ENCODE measurements at regions not wholly inside any gene's neighbourhood (a gene's known extent, or its start where the extent isn't known, plus 50 kb on each side); places are given as distances from the start of the nearest gene placed in this dataset.

DNA sequence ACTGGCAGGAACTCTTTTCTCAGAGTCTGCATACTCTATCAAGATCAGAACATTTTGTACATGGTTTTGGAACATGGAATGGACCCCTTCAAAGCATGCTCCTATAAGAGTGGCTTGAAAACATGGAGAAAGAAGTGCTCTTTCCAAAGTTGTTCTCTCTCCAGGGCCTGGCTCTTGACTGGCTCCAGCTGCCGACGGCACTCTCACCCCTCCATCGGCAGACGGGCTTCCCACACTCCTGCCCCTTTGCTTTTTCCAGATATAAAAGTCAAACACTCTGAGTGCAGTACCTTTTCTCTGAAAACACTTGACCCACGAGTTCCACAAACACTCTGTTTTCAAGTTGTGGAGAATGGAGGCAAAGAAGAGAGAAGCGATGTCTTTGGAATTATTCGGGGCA lies 72.5 kb upstream of the ONECUT1 start:
- H3K27me3 Mint-ChIP-seq (ENCODE audit: insufficient read depth), result no peaks in the 10 kb centered on the region; the same call in 1 of the 2 replicates
- H3K36me3 Mint-ChIP-seq (ENCODE audit: low read depth), result no peaks in the 10 kb centered on the region
- no peaks in the 10 kb centered on the region for H3K4me1 Mint-ChIP-seq (ENCODE audit: low read depth)
- no peak for DNase-seq
- no peak for TF ChIP-seq CTCF (IDR thresholded peaks at IDR 0.05)
- no peak overlapping the region for H3K27ac Mint-ChIP-seq
- peaks cover 24% of the 10 kb centered on the region for H3K9me3 Mint-ChIP-seq
- no peak overlapping the region for H3K4me3 Mint-ChIP-seq

DNA sequence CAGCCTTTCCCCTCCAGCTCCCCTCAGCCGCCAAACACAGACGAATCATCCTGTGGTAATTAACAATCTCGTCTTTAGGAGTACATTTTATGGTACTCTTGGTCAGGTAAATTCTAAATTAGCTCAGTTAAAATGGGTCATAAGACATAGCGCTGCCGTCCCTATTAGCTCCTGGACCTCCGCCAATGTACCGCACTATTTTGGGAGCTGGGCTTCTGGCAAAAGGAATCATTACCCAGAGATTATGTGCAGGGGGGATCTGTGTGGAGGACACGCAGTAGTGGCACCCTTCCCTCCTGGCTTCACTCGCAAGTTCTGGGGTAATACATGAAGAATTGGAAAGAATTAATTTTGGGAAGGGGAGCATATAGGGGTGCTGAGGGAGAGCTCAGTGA lies 68.6 kb upstream of the ONECUT1 start:
- no peaks in the 10 kb centered on the region for H3K36me3 Mint-ChIP-seq (ENCODE audit: low read depth)
- H3K4me1 Mint-ChIP-seq (ENCODE audit: low read depth), result no peaks in the 10 kb centered on the region
- no peak for DNase-seq
- no peak overlapping the region for H3K4me3 Mint-ChIP-seq
- H3K9me3 Mint-ChIP-seq, result no peaks in the 10 kb centered on the region; the same call in 1 of the 2 replicates
- no peak for TF ChIP-seq CTCF (IDR thresholded peaks at IDR 0.05)
- no peak overlapping the region for H3K27ac Mint-ChIP-seq
- H3K27me3 Mint-ChIP-seq (ENCODE audit: insufficient read depth), result no peaks in the 10 kb centered on the region

- Mint-ChIP-seq H3K4me1 (ENCODE audit: low read depth) (no peaks in the 10 kb centered on the region), H3K9me3 (peaks cover 4% of the 10 kb centered on the region; the same call in 1 of the 2 replicates), H3K36me3 (ENCODE audit: low read depth) (no peaks in the 10 kb centered on the region), H3K27ac (no peak overlapping the region), H3K27me3 (ENCODE audit: insufficient read depth) (no peaks in the 10 kb centered on the region; the same call in 1 of the 2 replicates), H3K4me3 (no peak overlapping the region)
- no peak for TF ChIP-seq CTCF (IDR thresholded peaks at IDR 0.05)
- DNase-seq, result no peak
Measured at GRCh38 chr15:52857937-52858781, 68.0 kb upstream of the ONECUT1 start.

GRCh38 chr15:52857471-52857870 lies 67.3 kb upstream of the ONECUT1 start:
- H3K4me1 Mint-ChIP-seq (ENCODE audit: low read depth), result no peaks in the 10 kb centered on the region
- no peak for DNase-seq
- no peak for TF ChIP-seq CTCF (IDR thresholded peaks at IDR 0.05)
- peaks cover 5% of the 10 kb centered on the region; the same call in 1 of the 2 replicates for H3K9me3 Mint-ChIP-seq
- no peak overlapping the region for H3K4me3 Mint-ChIP-seq
- no peak overlapping the region for H3K27ac Mint-ChIP-seq
- H3K27me3 Mint-ChIP-seq (ENCODE audit: insufficient read depth), result no peaks in the 10 kb centered on the region; the same call in 1 of the 2 replicates
- no peaks in the 10 kb centered on the region for H3K36me3 Mint-ChIP-seq (ENCODE audit: low read depth)

GRCh38 chr15:52856286-52856685 lies 66.2 kb upstream of the ONECUT1 start:
- Mint-ChIP-seq H3K27me3 (ENCODE audit: insufficient read depth) (no peaks in the 10 kb centered on the region; the same call in 1 of the 2 replicates), H3K4me3 (no peak overlapping the region), H3K9me3 (peaks cover 5% of the 10 kb centered on the region; the same call in 1 of the 2 replicates), H3K4me1 (ENCODE audit: low read depth) (no peaks in the 10 kb centered on the region), H3K27ac (no peak overlapping the region), H3K36me3 (ENCODE audit: low read depth) (no peaks in the 10 kb centered on the region)
- DNase-seq, result no peak
- TF ChIP-seq CTCF (IDR thresholded peaks at IDR 0.05), result no peak
